ENCODE measurements at regions not wholly inside any gene's neighbourhood (a gene's known extent, or its start where the extent isn't known, plus 50 kb on each side); places are given as distances from the start of the nearest gene placed in this dataset.

DNA sequence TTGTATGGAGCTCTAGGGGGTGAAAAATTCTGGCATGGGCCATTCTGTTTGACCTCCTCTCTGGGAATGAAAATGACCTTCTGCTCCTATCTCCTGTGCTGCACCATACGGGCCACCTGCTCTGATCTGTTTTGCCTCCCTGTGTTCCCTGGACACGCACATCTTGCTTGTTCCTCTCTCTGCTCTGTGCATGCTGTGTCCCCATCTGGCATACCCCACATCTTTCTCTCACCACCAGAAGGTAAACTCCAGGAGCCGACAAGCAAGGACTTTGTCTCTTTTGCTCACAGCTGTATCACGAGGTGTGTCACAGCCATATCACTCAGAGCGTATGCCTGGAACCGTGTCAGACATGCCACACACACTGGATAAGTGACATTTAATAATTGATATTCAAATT lies 208.4 kb upstream of the DTNBP1 start:
- TF ChIP-seq CTCF (IDR thresholded peaks at IDR 0.05; ENCODE audit: low read depth, low read length), result no peak
- H3K4me3 ChIP-seq (ENCODE audit: low read depth, low read length), result no peak overlapping the region

- no peak for TF ChIP-seq CTCF (IDR thresholded peaks at IDR 0.05; ENCODE audit: low read depth, low read length)
- no peak overlapping the region for H3K4me3 ChIP-seq (ENCODE audit: low read depth, low read length)
Measured at GRCh38 chr6:15870333-15871043, 207.7 kb upstream of the DTNBP1 start.

DNA sequence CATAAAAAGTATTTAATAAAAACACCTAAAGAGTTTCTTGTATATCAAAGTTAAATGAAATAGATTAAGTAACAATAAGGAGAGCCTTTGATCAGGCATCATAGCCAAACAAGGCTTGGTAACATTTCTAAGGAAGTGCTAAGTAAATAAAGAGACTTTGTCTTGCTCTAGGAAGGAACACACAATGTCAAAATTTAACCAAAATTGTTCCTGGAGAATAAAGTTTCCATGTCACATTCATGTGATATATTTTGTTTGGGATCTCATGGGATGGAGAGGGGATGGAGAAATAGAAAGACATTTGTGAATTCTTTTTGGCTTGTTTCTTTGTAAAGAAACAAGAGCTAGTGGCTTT lies 201.9 kb upstream of the DTNBP1 start:
- no peak overlapping the region for H3K4me3 ChIP-seq (ENCODE audit: low read depth, low read length)

GRCh38 chr6:15864038-15864707 lies 201.3 kb upstream of the DTNBP1 start:
- no peak overlapping the region for H3K4me3 ChIP-seq (ENCODE audit: low read depth, low read length)
- no peak for TF ChIP-seq CTCF (IDR thresholded peaks at IDR 0.05; ENCODE audit: low read depth, low read length)

More for the DNA sequence above, 201.9 kb upstream of the DTNBP1 start:
- no peak for TF ChIP-seq CTCF (IDR thresholded peaks at IDR 0.05; ENCODE audit: low read depth, low read length)

DNA sequence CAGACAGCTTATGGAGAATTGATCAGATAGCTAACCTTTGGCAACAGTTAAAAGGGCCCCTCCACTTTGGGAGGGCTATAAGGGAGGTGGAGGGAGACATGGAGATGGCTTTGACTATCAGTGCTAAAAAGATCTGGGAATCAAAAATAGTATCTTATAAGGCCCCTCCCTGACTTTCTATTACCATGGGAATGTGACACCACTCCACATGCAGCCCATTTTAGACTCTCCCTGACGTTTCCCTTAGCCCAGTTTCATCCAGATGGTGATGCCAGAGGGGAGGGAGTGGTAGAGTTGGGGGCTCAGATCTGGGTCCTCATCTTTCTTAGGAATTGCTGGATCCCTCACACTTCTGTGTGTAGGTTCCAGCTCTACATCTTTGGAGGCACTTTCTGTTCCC lies 200.0 kb upstream of the DTNBP1 start:
- no peak overlapping the region for H3K4me3 ChIP-seq (ENCODE audit: low read depth, low read length)
- no peak for TF ChIP-seq CTCF (IDR thresholded peaks at IDR 0.05; ENCODE audit: low read depth, low read length)

DNA sequence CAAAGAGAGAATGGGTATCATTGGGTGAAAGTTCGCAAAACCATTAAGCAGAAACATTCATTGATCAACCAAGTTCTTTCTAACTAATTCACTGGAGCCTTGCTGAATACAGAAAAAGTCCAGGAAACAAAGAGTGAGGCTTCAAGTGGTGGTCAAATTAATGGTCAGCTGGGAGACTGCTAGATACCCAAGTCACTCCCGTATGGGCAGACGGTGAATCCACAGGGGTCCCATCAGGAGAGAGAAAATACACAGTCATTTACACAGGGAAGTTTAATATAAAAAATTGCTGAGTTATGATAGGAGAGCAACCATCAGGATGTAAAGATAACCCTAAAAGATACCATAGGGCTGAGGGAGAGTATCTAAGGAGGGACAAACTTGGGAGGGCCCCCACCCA lies 198.7 kb upstream of the DTNBP1 start:
- no peak for TF ChIP-seq CTCF (IDR thresholded peaks at IDR 0.05; ENCODE audit: low read depth, low read length)

More for the DNA sequence above, 198.7 kb upstream of the DTNBP1 start:
- no peak overlapping the region for H3K4me3 ChIP-seq (ENCODE audit: low read depth, low read length)

All from WI38 (cell line).